HG03196 (cell line): ENCODE measurements at regions not wholly inside any gene's neighbourhood (a gene's known extent, or its start where the extent isn't known, plus 50 kb on each side); places are given as distances from the start of the nearest gene placed in this dataset.
A peak's percentile ranks its signal among the peaks of the same experiment; 100 is the strongest.

Experiments used
- ATAC-seq: cut with Tn5 transposase; IDR thresholded peaks from one replicate; pipeline ENCODE4 v1.9.1; 2021; ENCODE audit not compliant: unreplicated experiment

DNA sequence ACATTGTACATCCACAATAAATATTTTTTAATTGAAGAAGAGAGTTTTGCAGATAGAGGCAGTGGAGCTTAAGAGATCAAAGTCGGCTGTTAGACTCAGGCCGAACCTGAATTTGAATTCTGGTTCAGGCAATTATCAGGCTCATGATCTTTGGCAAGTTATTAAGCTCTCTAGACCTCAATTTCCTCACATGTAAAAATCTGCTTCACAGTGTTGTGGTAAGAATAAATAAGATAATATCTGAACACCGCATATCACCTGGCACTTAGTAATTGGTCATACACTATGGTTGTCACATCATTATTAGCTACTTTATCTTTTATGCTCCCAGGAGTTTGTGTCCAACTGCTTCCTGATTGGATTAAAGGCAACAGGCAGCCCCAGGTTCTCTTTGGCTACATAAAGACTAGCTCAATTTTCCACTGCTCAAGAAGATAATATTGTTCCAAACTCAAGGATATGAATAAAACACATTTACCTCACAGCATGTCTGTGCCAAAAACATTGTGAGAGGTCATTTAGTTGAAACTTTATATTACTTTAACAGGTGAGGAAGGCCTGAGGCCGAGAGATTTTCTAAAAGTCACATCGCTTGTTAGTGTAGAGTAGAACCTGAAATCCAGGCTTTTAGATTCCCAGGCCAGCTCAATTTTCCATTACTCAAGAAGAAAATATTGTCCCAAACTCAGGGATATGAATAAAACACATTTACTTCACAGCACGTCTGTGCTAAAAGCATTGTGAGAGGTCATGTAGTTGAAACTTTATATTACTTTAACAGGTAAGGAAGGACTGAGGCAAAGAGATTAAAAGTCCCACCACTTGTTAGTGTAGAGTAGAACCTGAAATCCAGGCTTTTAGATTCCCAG is 289.2 kb upstream of the PTGER4 start:
- no peak for ATAC-seq

DNA sequence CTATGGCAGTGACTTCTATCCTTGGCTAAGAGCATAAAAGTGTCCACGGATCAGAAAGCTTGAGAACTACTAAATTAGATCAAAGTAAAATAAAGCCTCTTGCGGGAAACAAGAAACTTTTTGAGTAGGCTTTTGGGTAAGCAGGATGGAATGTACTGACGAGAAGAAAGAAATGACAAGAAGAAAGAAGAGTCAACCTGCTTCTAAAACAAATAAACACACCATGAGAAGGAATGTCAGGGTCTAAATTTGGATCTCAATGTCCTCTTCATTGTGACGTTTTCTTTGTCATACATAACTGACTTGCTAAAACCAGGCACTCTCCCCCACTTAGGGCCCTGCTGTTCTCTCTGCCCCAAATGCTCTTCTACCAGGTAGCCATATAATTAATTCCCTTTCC is 290.1 kb upstream of the PTGER4 start:
- ATAC-seq: no peak

DNA sequence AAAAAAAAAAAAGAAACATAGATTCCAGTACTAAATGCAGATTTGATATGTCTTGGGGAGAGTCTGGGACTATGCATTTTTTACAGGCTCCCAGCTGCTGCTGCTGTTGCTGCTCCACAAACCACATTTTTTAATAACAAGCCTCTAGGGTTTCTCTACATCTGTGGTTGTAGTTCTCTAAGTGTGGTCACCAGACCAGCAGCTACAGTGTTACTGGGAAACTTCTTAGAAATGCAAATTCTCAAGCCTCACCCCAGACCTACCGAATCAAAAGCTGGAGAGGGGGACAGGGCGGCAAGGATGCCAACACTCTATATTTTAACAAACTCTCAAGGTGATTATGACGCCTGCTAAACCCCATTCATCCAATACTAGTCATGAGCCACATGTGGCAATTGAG is 293.4 kb upstream of the PTGER4 start:
- ATAC-seq: peak; percentile 72

DNA sequence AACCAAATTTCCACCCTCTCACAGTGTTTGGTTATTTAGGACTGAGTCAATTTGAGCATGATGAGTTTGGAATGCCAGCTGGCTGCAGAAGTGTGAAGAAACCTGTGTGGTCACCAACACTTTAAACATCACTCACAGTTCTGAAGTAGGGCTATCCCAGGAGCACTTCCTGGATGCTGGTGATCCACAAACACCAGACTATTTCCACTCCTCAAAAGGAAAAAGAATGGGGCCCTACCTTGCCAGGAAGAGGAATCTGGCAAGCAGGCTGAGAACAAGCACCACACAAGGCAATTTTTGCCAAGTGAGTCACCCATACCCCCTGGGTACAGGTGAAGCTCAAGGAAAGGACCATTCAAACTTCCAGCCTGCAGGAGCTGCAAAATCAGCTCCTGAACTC is 294.2 kb upstream of the PTGER4 start:
- ATAC-seq: no peak

- no peak for ATAC-seq
Observed at GRCh38 chr5:40384782-40385390, 294.8 kb upstream of the PTGER4 start.

DNA sequence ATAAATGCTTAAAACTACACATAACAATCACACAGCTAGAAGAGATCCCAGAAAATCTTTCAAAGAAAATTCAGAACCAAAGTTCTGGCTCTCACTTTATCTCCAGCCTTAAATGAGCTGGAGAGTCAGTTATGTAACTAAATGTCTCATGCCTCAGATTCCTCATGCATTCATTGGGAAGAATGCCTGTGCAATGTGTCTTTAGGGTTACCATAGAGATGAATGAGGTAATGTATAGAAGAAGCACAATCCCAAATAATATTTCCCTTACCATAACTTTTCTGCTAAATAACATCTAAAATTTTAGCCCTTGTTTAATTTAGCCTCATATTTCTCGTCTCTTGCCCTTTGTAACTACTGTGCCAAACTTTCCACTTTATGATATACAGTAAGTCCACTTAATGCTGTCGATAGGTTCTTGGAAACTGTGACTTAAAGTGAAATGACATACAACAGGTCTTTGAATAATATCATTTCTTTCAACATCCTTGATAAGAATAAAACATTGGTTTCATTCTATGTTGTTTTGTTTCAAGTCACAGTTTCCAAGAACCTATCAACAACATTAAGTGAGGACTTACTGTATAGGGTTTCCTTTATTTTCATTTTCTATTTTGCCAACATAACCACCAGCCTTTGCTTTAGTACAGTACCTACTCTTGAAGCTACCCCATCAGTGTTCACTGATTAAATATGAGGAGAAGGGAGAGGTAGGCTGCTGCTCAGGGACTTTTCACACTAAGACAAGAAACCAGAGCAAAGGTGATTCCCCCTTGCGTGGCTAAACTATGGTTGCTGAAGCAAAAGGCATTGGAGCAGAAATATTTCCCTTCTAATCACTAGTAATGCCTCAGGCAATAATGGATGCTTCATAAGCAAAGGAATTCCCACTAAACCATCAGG is 295.7 kb upstream of the PTGER4 start:
- ATAC-seq: peak; percentile 43

DNA sequence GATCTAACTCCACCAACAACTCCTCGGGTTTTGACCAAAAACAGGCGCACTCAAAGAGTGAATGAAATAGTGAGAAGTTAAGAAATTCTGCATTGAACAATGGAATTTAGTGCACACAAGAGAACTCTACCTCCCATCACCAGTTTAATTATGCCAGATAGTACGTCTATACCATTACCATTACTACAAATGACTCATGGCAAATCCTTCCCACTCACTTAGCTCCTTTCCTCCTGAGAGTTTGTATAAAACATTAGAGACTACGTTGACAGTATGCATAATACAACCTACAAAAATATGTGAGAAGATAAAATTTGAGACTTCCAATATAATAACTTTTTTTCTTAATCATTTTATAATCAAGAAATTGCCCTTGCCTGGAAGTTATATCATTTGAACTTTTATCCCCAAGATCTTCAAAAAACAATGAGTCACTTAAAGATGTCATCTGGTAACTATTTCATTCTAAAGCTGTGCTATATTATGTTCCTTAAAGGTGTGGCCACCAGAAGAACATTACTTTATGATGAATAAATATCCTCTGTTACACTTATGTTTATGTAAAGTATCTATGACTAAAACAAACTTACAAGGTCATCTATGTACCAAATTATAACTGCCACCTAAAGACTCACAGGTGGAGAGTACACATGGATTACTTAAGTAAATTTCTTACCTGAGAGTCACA is 297.9 kb upstream of the PTGER4 start:
- no peak for ATAC-seq

DNA sequence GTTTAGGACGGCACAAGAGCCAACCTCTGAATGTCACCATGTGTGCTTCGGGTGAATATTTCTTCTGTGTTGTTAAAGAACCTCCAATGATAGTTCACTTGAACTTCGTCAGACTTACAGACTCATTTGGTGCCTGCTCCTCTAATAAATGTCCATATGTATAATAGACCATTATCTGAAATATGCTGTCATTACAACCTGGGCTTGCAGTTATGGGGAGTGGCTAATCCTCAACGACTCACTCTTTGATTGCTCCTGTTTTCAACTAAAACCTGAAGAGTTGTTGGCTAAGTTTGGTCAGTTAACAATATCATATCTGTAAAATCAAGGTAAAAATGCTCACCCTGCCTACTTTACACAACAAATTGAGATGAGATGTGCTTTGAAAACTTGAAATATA is 298.7 kb upstream of the PTGER4 start:
- ATAC-seq: no peak

- ATAC-seq: peak; percentile 76
Observed at GRCh38 chr5:40378396-40379177, 301.1 kb upstream of the PTGER4 start.

- no peak for ATAC-seq
Observed at GRCh38 chr5:40376566-40376965, 303.1 kb upstream of the PTGER4 start.

- no peak for ATAC-seq
Observed at GRCh38 chr5:40374853-40375252, 304.9 kb upstream of the PTGER4 start.

DNA sequence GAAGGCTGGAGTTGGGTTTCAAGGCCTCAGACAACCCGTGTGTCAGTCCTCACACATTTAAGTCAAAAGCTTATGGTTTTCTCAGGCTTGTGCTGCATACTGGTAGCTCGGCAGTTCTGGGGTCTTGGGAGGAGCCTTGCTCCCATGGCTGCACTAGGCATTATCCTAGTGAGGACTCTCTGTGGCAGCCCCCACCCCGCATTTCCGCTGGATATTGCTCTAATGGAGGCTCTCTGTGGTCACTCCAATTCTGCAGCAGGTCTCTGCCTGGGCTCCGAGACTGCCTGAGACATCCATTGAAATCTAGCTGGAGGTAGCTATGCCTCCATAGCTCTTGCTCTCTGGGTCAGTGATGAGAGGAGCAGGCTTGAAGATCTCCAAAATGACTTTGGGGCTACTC is 311.5 kb upstream of the PTGER4 start:
- no peak for ATAC-seq

GRCh38 chr5:40367255-40367654 is 312.5 kb upstream of the PTGER4 start:
- ATAC-seq: no peak

DNA sequence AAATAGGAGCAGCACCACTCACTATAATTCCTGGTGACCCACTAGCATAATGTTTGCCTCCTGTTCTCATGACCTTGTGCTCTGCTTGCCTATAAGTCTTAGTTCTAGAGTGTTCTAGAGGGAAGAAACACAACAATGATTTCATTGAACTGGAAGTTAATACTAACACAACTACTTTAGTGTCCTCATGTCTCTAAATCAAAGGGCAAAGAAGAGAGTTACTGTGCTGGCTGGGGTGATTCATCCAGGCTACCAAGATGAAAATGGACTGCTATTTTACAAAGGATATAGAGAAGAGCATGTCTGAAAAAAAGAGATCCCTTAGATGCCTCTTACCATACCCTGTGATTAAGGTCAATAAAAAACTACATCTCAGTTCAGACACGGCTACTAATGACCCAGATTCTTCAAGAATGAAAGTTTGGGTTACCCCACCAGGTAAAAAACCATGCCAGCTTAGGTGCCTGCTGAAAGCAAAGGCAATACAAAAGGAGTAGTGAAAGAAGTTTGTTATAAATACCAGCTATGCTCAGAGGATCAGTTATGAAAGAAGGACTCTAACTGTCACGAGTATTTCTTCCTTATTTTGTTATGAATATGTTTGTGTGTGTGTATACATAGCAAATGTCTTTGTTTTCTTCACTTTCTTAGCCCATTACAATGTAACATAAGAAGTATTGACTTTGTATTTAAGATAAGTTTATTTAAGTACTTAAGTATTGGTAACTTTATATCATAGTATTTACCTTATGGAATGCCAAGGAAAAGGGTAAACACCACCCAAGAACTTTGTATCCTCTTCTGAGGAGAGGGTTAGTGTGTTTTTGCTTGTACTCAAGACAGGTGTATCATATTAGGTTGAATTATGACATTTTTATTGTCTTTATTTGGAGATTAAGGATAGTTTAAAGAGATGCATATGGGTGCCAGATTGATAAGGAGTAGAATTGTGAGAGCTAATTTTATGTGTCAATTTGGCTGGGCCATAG is 314.1 kb upstream of the PTGER4 start:
- ATAC-seq: no peak

GRCh38 chr5:40364441-40364840 is 315.3 kb upstream of the PTGER4 start:
- no peak for ATAC-seq

DNA sequence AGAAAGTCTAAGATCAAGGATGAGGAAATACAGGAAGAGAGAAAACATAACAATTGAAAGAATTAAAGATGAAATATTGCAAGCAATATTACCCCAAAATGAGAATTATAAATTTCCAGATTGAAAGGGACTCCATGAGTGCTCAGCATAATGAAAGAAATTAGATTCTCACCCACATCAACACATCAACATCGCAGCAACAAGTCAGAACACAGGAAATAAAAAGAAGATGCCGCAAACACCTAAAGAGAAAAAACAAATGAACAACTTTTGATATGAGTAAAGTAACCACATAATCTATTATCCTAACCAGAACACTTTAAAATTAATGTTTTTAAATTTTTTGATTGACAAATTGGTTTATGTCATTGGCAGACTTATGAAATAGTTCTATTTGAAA is 318.3 kb upstream of the PTGER4 start:
- no peak for ATAC-seq

- no peak for ATAC-seq
Observed at GRCh38 chr5:40360685-40361084, 319.0 kb upstream of the PTGER4 start.

DNA sequence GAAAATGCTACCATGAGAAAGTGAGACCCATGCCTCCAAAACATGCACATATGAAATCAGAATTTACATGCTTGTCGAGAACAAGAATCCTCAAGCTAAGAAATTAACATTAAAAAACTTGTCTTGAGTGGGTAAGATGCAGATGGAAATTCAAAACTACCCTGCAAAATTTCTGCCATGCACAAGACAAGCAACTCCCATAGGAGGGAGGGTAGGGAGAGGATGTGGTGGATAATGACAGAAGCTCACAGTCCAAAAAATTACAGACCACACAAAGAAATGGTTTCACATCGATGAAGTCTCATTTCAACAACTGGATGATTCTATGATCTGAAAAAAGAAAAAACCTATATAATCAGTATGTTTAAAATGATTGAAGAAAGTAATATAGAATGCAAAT is 319.9 kb upstream of the PTGER4 start:
- no peak for ATAC-seq

GRCh38 chr5:40359093-40359492 is 320.6 kb upstream of the PTGER4 start:
- ATAC-seq: no peak
